HEK293 (cell line): ENCODE measurements at regions not wholly inside any gene's neighbourhood (a gene's known extent, or its start where the extent isn't known, plus 50 kb on each side); places are given as distances from the start of the nearest gene placed in this dataset.
A peak's percentile ranks its signal among the peaks of the same experiment; 100 is the strongest.

ENCODE experiments used
- CTCF ChIA-PET: fragments of 350-600 bp; formaldehyde crosslinking; extraction: SDS; loops from one replicate; lab custom pipeline; 2021; ENCODE audit warnings: antibody characterized with exemption; lab: Yijun Ruan, JAX
- POLR2A ChIA-PET: fragments of 300-600 bp; formaldehyde crosslinking; extraction: SDS; loops from one replicate; lab custom pipeline; 2020; ENCODE audit warnings: antibody characterized with exemption, inconsistent platforms; lab: Yijun Ruan, JAX
- H3K27ac ChIP-seq: fragments of 200-500 bp; sonication (Bioruptor generic); 2 replicates; pipeline ENCODE4 v1.5.1; 2014; ENCODE audit warnings: low read depth, low read length, control low read depth, inconsistent platforms; ENCODE audit errors: extremely low read depth
- H3K36me3 ChIP-seq, 2 experiments: fragments of 200-500 bp in 1 of 2; sonication (Bioruptor generic) in 1 of 2; 1 replicate in 1 of 2; 2 replicates in 1 of 2; pipeline ENCODE4 v1.5.1; 2014 to 2017; ENCODE audit warnings: inconsistent platforms in 2 of 2, low read length in 2 of 2; ENCODE audit not compliant: control insufficient read depth in 2 of 2, insufficient read depth in 1 of 2
- H3K4me1 ChIP-seq: fragments of 200-500 bp; sonication (Bioruptor generic); 2 replicates; pipeline ENCODE4 v1.5.1; 2014; ENCODE audit warnings: mild to moderate bottlenecking, low read length, inconsistent platforms; ENCODE audit not compliant: control insufficient read depth, insufficient read depth
- H3K4me3 ChIP-seq: 2 replicates; pipeline ENCODE4 v1.5.1; 2011; ENCODE audit warnings: low read depth, mild to moderate bottlenecking, control low read depth, low read length, moderate library complexity
- H3K9me3 ChIP-seq: fragments of 200-500 bp; sonication (Bioruptor generic); 2 replicates; pipeline ENCODE4 v1.5.1; 2014; ENCODE audit warnings: low read depth, low read length, inconsistent platforms; ENCODE audit not compliant: control insufficient read depth, insufficient read depth
- KLF16 ChIP-seq: fragments of 450-650 bp; formaldehyde crosslinking; IDR thresholded peaks from 2 replicates; pipeline ENCODE4 v1.5.1; 2017; ENCODE audit warnings: missing biosample characterization, missing genetic modification characterization
- KLF8 ChIP-seq: fragments of 450-650 bp; formaldehyde crosslinking; IDR thresholded peaks from 2 replicates; pipeline ENCODE4 v1.5.1; 2016; ENCODE audit warnings: missing biosample characterization, missing genetic modification characterization
- MEIS1 ChIP-seq: sonication (generic); formaldehyde crosslinking; IDR thresholded peaks from 2 replicates; pipeline ENCODE4 v1.8.1; 2022; ENCODE audit warnings: missing genetic modification reagents, mild to moderate bottlenecking, borderline replicate concordance
- REPIN1 ChIP-seq: fragments of 450-650 bp; formaldehyde crosslinking; IDR thresholded peaks from 2 replicates; pipeline ENCODE4 v1.5.1; 2017; ENCODE audit warnings: missing biosample characterization, missing genetic modification characterization, low read depth
- YY2 ChIP-seq: fragments of 450-650 bp; formaldehyde crosslinking; IDR thresholded peaks from 2 replicates; pipeline ENCODE4 v1.5.1; 2016; ENCODE audit warnings: missing biosample characterization, missing genetic modification characterization
- ZFP69B ChIP-seq: fragments of 450-650 bp; formaldehyde crosslinking; IDR thresholded peaks from 2 replicates; pipeline ENCODE4 v1.5.1; 2016; ENCODE audit warnings: missing biosample characterization, missing genetic modification characterization
- ZNF248 ChIP-seq: fragments of 450-650 bp; formaldehyde crosslinking; IDR thresholded peaks from 2 replicates; pipeline ENCODE4 v1.5.1; 2017; ENCODE audit warnings: missing biosample characterization, missing genetic modification characterization
- ZNF341 ChIP-seq: fragments of 450-650 bp; formaldehyde crosslinking; IDR thresholded peaks from 2 replicates; pipeline ENCODE4; 2016; ENCODE audit warnings: low read depth, missing biosample characterization, missing genetic modification characterization
- ZNF350 ChIP-seq: fragments of 450-650 bp; formaldehyde crosslinking; IDR thresholded peaks from 2 replicates; pipeline ENCODE4 v1.5.0; 2017; ENCODE audit warnings: missing biosample characterization, mild to moderate bottlenecking, missing genetic modification characterization
- ZNF37A ChIP-seq: fragments of 450-650 bp; IDR thresholded peaks from 2 replicates; pipeline ENCODE4 v1.5.1; 2018; ENCODE audit warnings: missing biosample characterization, missing genetic modification characterization
- ZNF549 ChIP-seq: fragments of 450-650 bp; IDR thresholded peaks from 2 replicates; pipeline ENCODE4 v1.5.1; 2018; ENCODE audit warnings: missing biosample characterization, missing genetic modification characterization, mild to moderate bottlenecking, inconsistent platforms, moderate library complexity
- ZNF555 ChIP-seq: fragments of 450-650 bp; formaldehyde crosslinking; conservative IDR thresholded peaks from 2 replicates; pipeline ENCODE4 v1.5.1; 2017; ENCODE audit warnings: missing biosample characterization, mild to moderate bottlenecking, missing genetic modification characterization, inconsistent platforms
- ZNF658 ChIP-seq: fragments of 450-650 bp; formaldehyde crosslinking; IDR thresholded peaks from 2 replicates; pipeline ENCODE4; 2016; ENCODE audit warnings: missing biosample characterization, missing genetic modification characterization
- ZNF777 ChIP-seq: fragments of 450-650 bp; formaldehyde crosslinking; IDR thresholded peaks from 2 replicates; pipeline ENCODE4 v1.5.1; 2017; ENCODE audit warnings: missing biosample characterization, missing genetic modification characterization, borderline replicate concordance
- ZSCAN16 ChIP-seq: fragments of 450-650 bp; formaldehyde crosslinking; IDR thresholded peaks from 2 replicates; pipeline ENCODE4 v1.5.1; 2016; ENCODE audit warnings: missing biosample characterization, missing genetic modification characterization
- TF ChIP-seq, protein P1 (sequence below): fragments of 450-650 bp; formaldehyde crosslinking; IDR thresholded peaks from 2 replicates; pipeline ENCODE4 v1.5.1; 2016; ENCODE audit warnings: missing biosample characterization, missing genetic modification characterization, borderline replicate concordance
- TF ChIP-seq, protein P2 (sequence below): fragments of 450-650 bp; formaldehyde crosslinking; IDR thresholded peaks from 2 replicates; pipeline ENCODE4 v1.5.1; 2016; ENCODE audit warnings: missing biosample characterization, missing genetic modification characterization
- TF ChIP-seq, protein P3 (sequence below): fragments of 450-650 bp; formaldehyde crosslinking; IDR thresholded peaks from 2 replicates; pipeline ENCODE4 v1.5.1; 2017; ENCODE audit warnings: missing biosample characterization, mild to moderate bottlenecking, missing genetic modification characterization, moderate library complexity
- TF ChIP-seq, protein P4 (sequence below): fragments of 450-650 bp; IDR thresholded peaks from 2 replicates; pipeline ENCODE4 v1.5.1; 2018; ENCODE audit warnings: missing biosample characterization, missing genetic modification characterization

DNA sequence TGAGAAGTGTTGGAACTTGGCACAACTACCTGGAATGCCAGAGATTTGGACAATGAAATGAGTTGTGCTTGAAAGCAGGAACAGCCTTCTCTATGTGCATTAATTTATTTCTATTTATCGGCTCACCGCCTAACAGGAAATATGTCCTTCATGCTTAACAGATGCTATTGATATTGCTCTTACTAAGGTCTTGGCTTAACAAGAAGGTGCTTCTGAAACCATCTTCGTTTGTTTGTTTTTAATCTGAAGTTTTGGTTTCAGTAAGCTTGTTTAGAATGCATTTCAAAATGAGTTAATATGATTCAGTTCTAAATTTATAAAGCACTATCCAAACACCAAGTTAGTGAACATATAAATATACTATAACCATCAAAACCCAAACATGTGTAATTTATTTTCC is 898.3 kb upstream of the B3GALT2 start (continued):
- TF ChIP-seq, protein P1, sequence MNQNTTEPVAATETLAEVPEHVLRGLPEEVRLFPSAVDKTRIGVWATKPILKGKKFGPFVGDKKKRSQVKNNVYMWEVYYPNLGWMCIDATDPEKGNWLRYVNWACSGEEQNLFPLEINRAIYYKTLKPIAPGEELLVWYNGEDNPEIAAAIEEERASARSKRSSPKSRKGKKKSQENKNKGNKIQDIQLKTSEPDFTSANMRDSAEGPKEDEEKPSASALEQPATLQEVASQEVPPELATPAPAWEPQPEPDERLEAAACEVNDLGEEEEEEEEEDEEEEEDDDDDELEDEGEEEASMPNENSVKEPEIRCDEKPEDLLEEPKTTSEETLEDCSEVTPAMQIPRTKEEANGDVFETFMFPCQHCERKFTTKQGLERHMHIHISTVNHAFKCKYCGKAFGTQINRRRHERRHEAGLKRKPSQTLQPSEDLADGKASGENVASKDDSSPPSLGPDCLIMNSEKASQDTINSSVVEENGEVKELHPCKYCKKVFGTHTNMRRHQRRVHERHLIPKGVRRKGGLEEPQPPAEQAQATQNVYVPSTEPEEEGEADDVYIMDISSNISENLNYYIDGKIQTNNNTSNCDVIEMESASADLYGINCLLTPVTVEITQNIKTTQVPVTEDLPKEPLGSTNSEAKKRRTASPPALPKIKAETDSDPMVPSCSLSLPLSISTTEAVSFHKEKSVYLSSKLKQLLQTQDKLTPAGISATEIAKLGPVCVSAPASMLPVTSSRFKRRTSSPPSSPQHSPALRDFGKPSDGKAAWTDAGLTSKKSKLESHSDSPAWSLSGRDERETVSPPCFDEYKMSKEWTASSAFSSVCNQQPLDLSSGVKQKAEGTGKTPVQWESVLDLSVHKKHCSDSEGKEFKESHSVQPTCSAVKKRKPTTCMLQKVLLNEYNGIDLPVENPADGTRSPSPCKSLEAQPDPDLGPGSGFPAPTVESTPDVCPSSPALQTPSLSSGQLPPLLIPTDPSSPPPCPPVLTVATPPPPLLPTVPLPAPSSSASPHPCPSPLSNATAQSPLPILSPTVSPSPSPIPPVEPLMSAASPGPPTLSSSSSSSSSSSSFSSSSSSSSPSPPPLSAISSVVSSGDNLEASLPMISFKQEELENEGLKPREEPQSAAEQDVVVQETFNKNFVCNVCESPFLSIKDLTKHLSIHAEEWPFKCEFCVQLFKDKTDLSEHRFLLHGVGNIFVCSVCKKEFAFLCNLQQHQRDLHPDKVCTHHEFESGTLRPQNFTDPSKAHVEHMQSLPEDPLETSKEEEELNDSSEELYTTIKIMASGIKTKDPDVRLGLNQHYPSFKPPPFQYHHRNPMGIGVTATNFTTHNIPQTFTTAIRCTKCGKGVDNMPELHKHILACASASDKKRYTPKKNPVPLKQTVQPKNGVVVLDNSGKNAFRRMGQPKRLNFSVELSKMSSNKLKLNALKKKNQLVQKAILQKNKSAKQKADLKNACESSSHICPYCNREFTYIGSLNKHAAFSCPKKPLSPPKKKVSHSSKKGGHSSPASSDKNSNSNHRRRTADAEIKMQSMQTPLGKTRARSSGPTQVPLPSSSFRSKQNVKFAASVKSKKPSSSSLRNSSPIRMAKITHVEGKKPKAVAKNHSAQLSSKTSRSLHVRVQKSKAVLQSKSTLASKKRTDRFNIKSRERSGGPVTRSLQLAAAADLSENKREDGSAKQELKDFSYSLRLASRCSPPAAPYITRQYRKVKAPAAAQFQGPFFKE (tag by site-specific recombination) = no peak
- TF ChIP-seq ZNF248 (tag by site-specific recombination) = no peak
- no peak for TF ChIP-seq ZNF777 (tag by site-specific recombination)
- TF ChIP-seq, protein P2, sequence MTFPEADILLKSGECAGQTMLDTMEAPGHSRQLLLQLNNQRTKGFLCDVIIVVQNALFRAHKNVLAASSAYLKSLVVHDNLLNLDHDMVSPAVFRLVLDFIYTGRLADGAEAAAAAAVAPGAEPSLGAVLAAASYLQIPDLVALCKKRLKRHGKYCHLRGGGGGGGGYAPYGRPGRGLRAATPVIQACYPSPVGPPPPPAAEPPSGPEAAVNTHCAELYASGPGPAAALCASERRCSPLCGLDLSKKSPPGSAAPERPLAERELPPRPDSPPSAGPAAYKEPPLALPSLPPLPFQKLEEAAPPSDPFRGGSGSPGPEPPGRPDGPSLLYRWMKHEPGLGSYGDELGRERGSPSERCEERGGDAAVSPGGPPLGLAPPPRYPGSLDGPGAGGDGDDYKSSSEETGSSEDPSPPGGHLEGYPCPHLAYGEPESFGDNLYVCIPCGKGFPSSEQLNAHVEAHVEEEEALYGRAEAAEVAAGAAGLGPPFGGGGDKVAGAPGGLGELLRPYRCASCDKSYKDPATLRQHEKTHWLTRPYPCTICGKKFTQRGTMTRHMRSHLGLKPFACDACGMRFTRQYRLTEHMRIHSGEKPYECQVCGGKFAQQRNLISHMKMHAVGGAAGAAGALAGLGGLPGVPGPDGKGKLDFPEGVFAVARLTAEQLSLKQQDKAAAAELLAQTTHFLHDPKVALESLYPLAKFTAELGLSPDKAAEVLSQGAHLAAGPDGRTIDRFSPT (tag by site-specific recombination) = no peak

DNA sequence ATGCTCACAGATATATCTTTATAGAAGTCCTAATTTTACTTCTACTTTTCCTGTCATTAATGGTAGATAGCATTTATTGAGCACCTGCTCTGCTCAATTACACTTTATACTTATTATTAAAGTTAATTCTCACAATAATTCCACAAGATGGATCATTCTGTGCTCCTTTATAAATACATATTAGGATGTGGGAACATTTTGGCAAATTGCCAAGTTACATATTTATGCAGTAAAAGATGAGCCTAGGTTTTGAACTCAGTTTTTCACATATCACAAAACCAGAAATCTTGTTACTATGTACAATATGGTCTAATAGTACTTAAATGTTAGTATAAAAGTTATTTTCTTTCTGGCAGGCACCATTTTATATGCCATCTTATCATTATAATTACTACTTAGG is 895.0 kb upstream of the B3GALT2 start:
- Histone ChIP-seq H3K4me3 (no peak overlapping the region), H3K36me3 (no peaks in the 10 kb centered on the region), H3K27ac (no peak overlapping the region), H3K4me1 (peaks cover 4% of the 10 kb centered on the region; the same call in 1 of the 2 replicates), H3K9me3 (no peaks in the 10 kb centered on the region)
- CTCF ChIA-PET = no interaction called here
- POLR2A ChIA-PET = no interaction called here
- TF ChIP-seq REPIN1 (tag by site-specific recombination) (no peak), ZNF350 (0 out of 2 replicates have a peak, but pooled peaks have one; percentile 25), ZNF555 (tag by site-specific recombination) (no peak), KLF8 (tag by site-specific recombination) (no peak), ZNF549 (tag by site-specific recombination) (0 out of 2 replicates have a peak, but pooled peaks have one; percentile 40), MEIS1 (CRISPR knock-in tag) (no peak), ZSCAN16 (tag by site-specific recombination) (no peak), ZNF37A (tag by site-specific recombination) (0 out of 2 replicates have a peak, but pooled peaks have one; percentile 43), KLF16 (no peak), ZNF341 (tag by site-specific recombination) (no peak), ZNF658 (tag by site-specific recombination) (no peak), YY2 (no peak), ZFP69B (tag by site-specific recombination) (no peak)
- TF ChIP-seq, protein P3, sequence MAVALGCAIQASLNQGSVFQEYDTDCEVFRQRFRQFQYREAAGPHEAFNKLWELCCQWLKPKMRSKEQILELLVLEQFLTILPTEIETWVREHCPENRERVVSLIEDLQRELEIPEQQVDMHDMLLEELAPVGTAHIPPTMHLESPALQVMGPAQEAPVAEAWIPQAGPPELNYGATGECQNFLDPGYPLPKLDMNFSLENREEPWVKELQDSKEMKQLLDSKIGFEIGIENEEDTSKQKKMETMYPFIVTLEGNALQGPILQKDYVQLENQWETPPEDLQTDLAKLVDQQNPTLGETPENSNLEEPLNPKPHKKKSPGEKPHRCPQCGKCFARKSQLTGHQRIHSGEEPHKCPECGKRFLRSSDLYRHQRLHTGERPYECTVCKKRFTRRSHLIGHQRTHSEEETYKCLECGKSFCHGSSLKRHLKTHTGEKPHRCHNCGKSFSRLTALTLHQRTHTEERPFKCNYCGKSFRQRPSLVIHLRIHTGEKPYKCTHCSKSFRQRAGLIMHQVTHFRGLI = no peak
- TF ChIP-seq, protein P4, sequence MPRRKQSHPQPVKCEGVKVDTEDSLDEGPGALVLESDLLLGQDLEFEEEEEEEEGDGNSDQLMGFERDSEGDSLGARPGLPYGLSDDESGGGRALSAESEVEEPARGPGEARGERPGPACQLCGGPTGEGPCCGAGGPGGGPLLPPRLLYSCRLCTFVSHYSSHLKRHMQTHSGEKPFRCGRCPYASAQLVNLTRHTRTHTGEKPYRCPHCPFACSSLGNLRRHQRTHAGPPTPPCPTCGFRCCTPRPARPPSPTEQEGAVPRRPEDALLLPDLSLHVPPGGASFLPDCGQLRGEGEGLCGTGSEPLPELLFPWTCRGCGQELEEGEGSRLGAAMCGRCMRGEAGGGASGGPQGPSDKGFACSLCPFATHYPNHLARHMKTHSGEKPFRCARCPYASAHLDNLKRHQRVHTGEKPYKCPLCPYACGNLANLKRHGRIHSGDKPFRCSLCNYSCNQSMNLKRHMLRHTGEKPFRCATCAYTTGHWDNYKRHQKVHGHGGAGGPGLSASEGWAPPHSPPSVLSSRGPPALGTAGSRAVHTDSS (tag by site-specific recombination) = no peak
- TF ChIP-seq, protein P1 (tag by site-specific recombination) = no peak
